H1 (cell line): ENCODE measurements at regions not wholly inside any gene's neighbourhood (a gene's known extent, or its start where the extent isn't known, plus 50 kb on each side); places are given as distances from the start of the nearest gene placed in this dataset.

Experiments
- CTCF ChIA-PET: fragments of 300-600 bp; sonication (Branson Sonifier 250); formaldehyde crosslinking; loops from one replicate; lab custom pipeline; 2021; ENCODE audit not compliant: partially characterized antibody; lab: Charles Lee
- POLR2A ChIA-PET: fragments of 300-600 bp; sonication (Branson Sonifier 250); formaldehyde crosslinking; loops from one replicate; lab custom pipeline; 2021; ENCODE audit warnings: inconsistent platforms; ENCODE audit not compliant: partially characterized antibody; lab: Charles Lee
- DNase-seq, 2 experiments: peaks; one replicate each; pipeline versions ENCODE4 v3.0.0 to v3.0.0-alpha.2; 2010 to 2022; ENCODE audit warnings: low spot score in 2 of 2, low read depth in 1 of 2, mixed read lengths in 1 of 2
- FAIRE-seq: peaks from 2 replicates; lab custom pipeline; 2011; peaks lifted over from hg19 to GRCh38; lab: Jason Lieb, UNC
- H2AFZ ChIP-seq: 2 replicates; pipeline ENCODE4 v1.8.1; 2012; ENCODE audit warnings: low read length, inconsistent platforms
- H2AK5ac ChIP-seq: 2 replicates; pipeline ENCODE4 v1.6.1; 2013; ENCODE audit warnings: low read depth, low read length
- H2BK120ac ChIP-seq: replicated peaks from 2 replicates; pipeline ENCODE3; 2013; ENCODE audit warnings: low read depth, low read length, inconsistent platforms
- H2BK12ac ChIP-seq: 2 replicates; pipeline ENCODE4 v1.6.1; 2013; ENCODE audit warnings: low read depth, low read length
- H2BK15ac ChIP-seq: 2 replicates; pipeline ENCODE4 v1.6.1; 2013; ENCODE audit warnings: low read length
- H2BK20ac ChIP-seq: 2 replicates; pipeline ENCODE4 v1.6.1; 2013; ENCODE audit warnings: low read length
- H2BK5ac ChIP-seq: 2 replicates; pipeline ENCODE4 v1.6.1; 2013; ENCODE audit warnings: low read depth, low read length
- H3K14ac ChIP-seq: 2 replicates; pipeline ENCODE4 v1.6.1; 2013; ENCODE audit warnings: inconsistent platforms; ENCODE audit not compliant: insufficient read length
- H3K18ac ChIP-seq: 2 replicates; pipeline ENCODE4 v1.6.1; 2013; ENCODE audit warnings: low read length; ENCODE audit errors: extremely low read depth
- H3K23ac ChIP-seq: 2 replicates; pipeline ENCODE4 v1.6.1; 2013; ENCODE audit warnings: inconsistent platforms; ENCODE audit not compliant: insufficient read length
- H3K23me2 ChIP-seq: 2 replicates; pipeline ENCODE4 v1.6.1; 2013; ENCODE audit warnings: low read depth, low read length
- H3K27ac ChIP-seq: 2 replicates; pipeline ENCODE4 v1.6.1; 2011; ENCODE audit warnings: low read depth, low read length, inconsistent platforms
- H3K27me3 ChIP-seq, 4 experiments: replicated peaks in 1 of 4; 1 replicate in 1 of 4; 2 replicates in 3 of 4; pipeline versions ENCODE4 v1.6.1 to v1.8.1; 2011 to 2013; ENCODE audit warnings: low read length in 3 of 4, mild to moderate bottlenecking in 3 of 4, inconsistent platforms in 2 of 4, mixed read lengths in 2 of 4, moderate library complexity in 1 of 4; ENCODE audit not compliant: control insufficient read depth in 3 of 4, insufficient read depth in 3 of 4; ENCODE audit errors: extremely low read depth in 1 of 4
- H3K36me3 ChIP-seq, 4 experiments: 2 replicates each; pipeline versions ENCODE4 v1.6.1 to v1.8.1; 2011 to 2013; ENCODE audit warnings: mild to moderate bottlenecking in 4 of 4, low read length in 3 of 4, moderate library complexity in 2 of 4, control low read depth in 1 of 4, inconsistent platforms in 1 of 4; ENCODE audit not compliant: insufficient read depth in 4 of 4, control insufficient read depth in 2 of 4
- H3K4ac ChIP-seq: replicated peaks from 2 replicates; pipeline ENCODE3; 2013; ENCODE audit warnings: low read length, low read depth, mixed read lengths, inconsistent platforms; ENCODE audit not compliant: insufficient read length
- H3K4me1 ChIP-seq, 4 experiments: replicated peaks in 1 of 4; 1 replicate in 1 of 4; 2 replicates in 3 of 4; pipeline versions ENCODE4 v1.6.1 to v1.8.1; 2011 to 2013; ENCODE audit warnings: low read length in 3 of 4, inconsistent platforms in 2 of 4, mixed read lengths in 1 of 4; ENCODE audit not compliant: insufficient read depth in 4 of 4, control insufficient read depth in 3 of 4
- H3K4me2 ChIP-seq, 2 experiments: 2 replicates each; pipeline versions ENCODE4 v1.6.1 to v1.8.1; 2011 to 2013; ENCODE audit warnings: low read depth in 2 of 2, low read length in 2 of 2, control low read depth in 1 of 2, inconsistent platforms in 1 of 2, mild to moderate bottlenecking in 1 of 2; ENCODE audit not compliant: insufficient read depth in 1 of 2
- H3K4me3 ChIP-seq, 4 experiments: fragments of 200-600, 300-600 bp in 1 of 4; sonication (generic), shearing (Covaris generic), sonication (Bioruptor Twin) in 1 of 4; 2 replicates each; pipeline versions ENCODE4 v1.5.1 to v1.8.1; 2011 to 2016; ENCODE audit warnings: low read length in 4 of 4, low read depth in 3 of 4, control low read depth in 2 of 4, inconsistent platforms in 2 of 4, mild to moderate bottlenecking in 2 of 4, mixed read lengths in 1 of 4, moderate library complexity in 1 of 4; ENCODE audit not compliant: insufficient read depth in 2 of 4; ENCODE audit errors: extremely low read depth in 1 of 4
- H3K56ac ChIP-seq: replicated peaks from 2 replicates; pipeline ENCODE3; 2013; ENCODE audit warnings: low read depth, mild to moderate bottlenecking, mixed read lengths, low read length, inconsistent platforms; ENCODE audit not compliant: insufficient read length
- H3K79me1 ChIP-seq: 2 replicates; pipeline ENCODE4 v1.6.1; 2013; ENCODE audit warnings: low read depth, low read length, control low read depth
- H3K79me2 ChIP-seq, 2 experiments: 2 replicates each; pipeline versions ENCODE4 v1.6.1 to v1.8.1; 2012 to 2013; ENCODE audit warnings: low read length in 2 of 2, mild to moderate bottlenecking in 2 of 2, inconsistent platforms in 1 of 2; ENCODE audit not compliant: insufficient read depth in 2 of 2, control insufficient read depth in 1 of 2
- H3K9ac ChIP-seq, 4 experiments: replicated peaks in 1 of 4; 1 replicate in 1 of 4; 2 replicates in 3 of 4; pipeline versions ENCODE4 v1.6.1 to v1.8.1; 2011 to 2013; ENCODE audit warnings: low read depth in 3 of 4, low read length in 3 of 4, control low read depth in 2 of 4, mild to moderate bottlenecking in 2 of 4, moderate library complexity in 2 of 4, inconsistent platforms in 1 of 4; ENCODE audit errors: extremely low read depth in 1 of 4
- H3K9me3 ChIP-seq, 2 experiments: 2 replicates each; pipeline versions ENCODE4 v1.6.1 to v1.8.1; 2012 to 2013; ENCODE audit warnings: mild to moderate bottlenecking in 2 of 2, moderate library complexity in 2 of 2, control low read depth in 1 of 2, inconsistent platforms in 1 of 2, low read depth in 1 of 2, low read length in 1 of 2, mixed read lengths in 1 of 2; ENCODE audit not compliant: insufficient read depth in 2 of 2
- H4K20me1 ChIP-seq, 2 experiments: replicated peaks in 1 of 2; 2 replicates each; pipeline versions ENCODE3 to v1.8.1; 2011 to 2013; ENCODE audit warnings: inconsistent platforms in 2 of 2, low read length in 2 of 2, mild to moderate bottlenecking in 1 of 2; ENCODE audit not compliant: insufficient read depth in 2 of 2, control insufficient read depth in 1 of 2
- H4K5ac ChIP-seq: 2 replicates; pipeline ENCODE4 v1.6.1; 2013; ENCODE audit warnings: low read length, low read depth, mixed read lengths, inconsistent platforms; ENCODE audit not compliant: insufficient read length
- H4K8ac ChIP-seq: 2 replicates; pipeline ENCODE4 v1.8.0; 2013; ENCODE audit warnings: mild to moderate bottlenecking, moderate library complexity, low read length, inconsistent platforms; ENCODE audit not compliant: insufficient read depth; ENCODE audit errors: extremely low read depth
- H4K91ac ChIP-seq: replicated peaks from 2 replicates; pipeline ENCODE3; 2013; ENCODE audit warnings: low read length, mixed read lengths, inconsistent platforms; ENCODE audit not compliant: insufficient read length
- ASH2L ChIP-seq: fragments of 200-600, 300-600 bp; sonication (generic); IDR thresholded peaks from one replicate; pipeline ENCODE4 v1.7.1; 2017; ENCODE audit warnings: low read length
- BCL11A ChIP-seq, 2 experiments: IDR thresholded peaks; one replicate each; pipeline ENCODE4 v1.6.1; 2011; ENCODE audit warnings: low read depth in 2 of 2, low read length in 2 of 2, mild to moderate bottlenecking in 2 of 2
- GABPA ChIP-seq: IDR thresholded peaks from 2 replicates; pipeline ENCODE4 v1.6.1; 2011; ENCODE audit warnings: mild to moderate bottlenecking, low read length, moderate library complexity, borderline replicate concordance; ENCODE audit not compliant: insufficient read depth
- HDAC2 ChIP-seq, 2 experiments: fragments of 300-600 bp in 1 of 2; sonication (generic) in 1 of 2; IDR thresholded peaks; 2 replicates each; pipeline ENCODE4 v1.6.1; 2011 to 2012; ENCODE audit warnings: low read depth in 2 of 2, low read length in 2 of 2, mild to moderate bottlenecking in 2 of 2, moderate library complexity in 2 of 2, borderline replicate concordance in 1 of 2, inconsistent platforms in 1 of 2
- POLR2A ChIP-seq, 2 experiments: IDR thresholded peaks; 1 replicate in 1 of 2; 2 replicates in 1 of 2; pipeline ENCODE4 v1.6.1; 2011; ENCODE audit warnings: low read depth in 2 of 2, low read length in 2 of 2, mild to moderate bottlenecking in 2 of 2; ENCODE audit errors: control extremely low read depth in 1 of 2
- SIRT6 ChIP-seq: IDR thresholded peaks from one replicate; pipeline ENCODE4 v1.7.1; 2012; ENCODE audit warnings: low read length, inconsistent platforms
- SUZ12 ChIP-seq: fragments of 200-600 bp; sonication (generic); IDR thresholded peaks from 2 replicates; pipeline ENCODE4 v1.6.1; 2012; ENCODE audit warnings: mild to moderate bottlenecking, inconsistent platforms, low read length, moderate library complexity, mixed read lengths
- TCF12 ChIP-seq: IDR thresholded peaks from 2 replicates; pipeline ENCODE4 v1.6.1; 2011; ENCODE audit warnings: low read depth, mild to moderate bottlenecking, low read length
- TEAD4 ChIP-seq: IDR thresholded peaks from 2 replicates; pipeline ENCODE4 v1.6.1; 2012; ENCODE audit warnings: low read depth, low read length, inconsistent platforms, mixed read lengths
- WGBS, 2 experiments: shearing (Covaris generic) in 1 of 2; methylation state at CpG; one replicate each; pipeline versions ENCODE4 v1.1.6 to v1.1.7; 2013 to 2015; ENCODE audit warnings: low lambda C conversion rate in 2 of 2, mixed read lengths in 2 of 2, inconsistent platforms in 1 of 2, low coverage in 1 of 2, missing lambda C conversion rate in 1 of 2; ENCODE audit not compliant: insufficient replicate concordance in 2 of 2, insufficient coverage in 1 of 2, insufficient read length in 1 of 2; ENCODE audit errors: extremely low coverage in 1 of 2, missing lambda C conversion rate in 1 of 2; 5-methylcytosine and 5-hydroxymethylcytosine counted together
- TF ChIP-seq, protein P1 (sequence below): IDR thresholded peaks from 2 replicates; pipeline ENCODE4 v1.6.1; 2011; ENCODE audit warnings: low read length, improper control_type of control experiment

DNA sequence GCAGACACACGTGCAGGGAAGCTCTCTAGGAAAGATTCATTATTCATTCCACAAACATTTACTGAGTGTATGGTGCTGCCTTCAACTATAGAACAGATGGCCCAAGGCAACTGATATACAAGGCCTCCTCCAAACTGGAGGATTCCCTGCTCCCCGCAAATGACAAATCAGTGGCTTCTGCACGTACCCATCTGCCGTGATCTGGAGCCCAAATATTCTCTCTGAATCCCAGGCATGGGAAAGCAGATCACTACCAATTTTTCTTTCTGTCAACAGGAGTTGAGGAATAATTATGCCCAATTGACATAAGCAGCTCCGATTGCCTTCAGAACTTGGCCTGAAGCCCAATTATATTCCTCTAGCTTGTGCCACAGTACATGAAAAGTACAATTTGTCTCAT lies 174.2 kb upstream of the CCDC196 start:
- DNase-seq, result no peak
- Histone ChIP-seq H4K5ac (no peak overlapping the region), H2BK12ac (no peak overlapping the region), H3K4me2 (no peak overlapping the region), H2BK120ac (no peak overlapping the region), H3K36me3 (no peaks in the 10 kb centered on the region), H4K91ac (no peak overlapping the region), H3K27ac (no peak overlapping the region), H2BK20ac (no peak overlapping the region), H4K8ac (no peak overlapping the region), H3K9ac (no peak overlapping the region), H2BK15ac (no peak overlapping the region), H3K9me3 (peaks cover 0 to 4% of the 10 kb centered on the region in 2 experiments; a peak in 1 of 4 replicates), H2BK5ac (no peak overlapping the region), H3K79me1 (no peaks in the 10 kb centered on the region), H3K4me1 (no peaks in the 10 kb centered on the region), H3K4ac (no peak overlapping the region), H3K23ac (no peak overlapping the region), H3K4me3 (no peak overlapping the region), H2AK5ac (no peak overlapping the region), H3K79me2 (no peaks in the 10 kb centered on the region), H2AFZ (no peak overlapping the region)
- no peak for FAIRE-seq
- ChIA-PET CTCF (interaction anchor here (1.7 kb wide), 1 partner anchor 48 kb away, joined by 5 read pairs; no protein-coding TSS in a partner anchor), POLR2A (no interaction called here)
- 92% methylated on average over 5 of the region's 5 CpGs; no CpG with 5 or more reads in 1 of the 2 experiments for WGBS, 2 experiments
- no peak for TF ChIP-seq TEAD4
- TF ChIP-seq GABPA, result no peak
- no peak for TF ChIP-seq POLR2A (IDR thresholded peaks at IDR 0.05; ENCODE audit: control extremely low read depth in 1 of 2, low read depth in 2 of 2, low read length in 2 of 2)
- no peak for TF ChIP-seq SUZ12
- no peak for TF ChIP-seq HDAC2 (IDR thresholded peaks at IDR 0.05; ENCODE audit: borderline replicate concordance in 1 of 2, low read depth in 2 of 2, low read length in 2 of 2)
- TF ChIP-seq BCL11A (IDR thresholded peaks at IDR 0.05; ENCODE audit: low read depth in 2 of 2, low read length in 2 of 2), result no peak
- TF ChIP-seq, protein P1, sequence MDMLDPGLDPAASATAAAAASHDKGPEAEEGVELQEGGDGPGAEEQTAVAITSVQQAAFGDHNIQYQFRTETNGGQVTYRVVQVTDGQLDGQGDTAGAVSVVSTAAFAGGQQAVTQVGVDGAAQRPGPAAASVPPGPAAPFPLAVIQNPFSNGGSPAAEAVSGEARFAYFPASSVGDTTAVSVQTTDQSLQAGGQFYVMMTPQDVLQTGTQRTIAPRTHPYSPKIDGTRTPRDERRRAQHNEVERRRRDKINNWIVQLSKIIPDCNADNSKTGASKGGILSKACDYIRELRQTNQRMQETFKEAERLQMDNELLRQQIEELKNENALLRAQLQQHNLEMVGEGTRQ, result no peak
- TF ChIP-seq SIRT6, result no peak
- TF ChIP-seq TCF12, result no peak
- no peak for TF ChIP-seq ASH2L
- TF ChIP-seq, all 59 proteins: peak for 0
- no peaks in the 10 kb centered on the region for H3K23me2 ChIP-seq
- no peaks in the 10 kb centered on the region for H4K20me1 ChIP-seq
- H3K14ac ChIP-seq, result no peak overlapping the region
- H3K56ac ChIP-seq, result no peak overlapping the region
- H3K18ac ChIP-seq, result no peak overlapping the region
- no peaks in the 10 kb centered on the region for H3K27me3 ChIP-seq
